ENCODE measurements at regions not wholly inside any gene's neighbourhood (a gene's known extent, or its start where the extent isn't known, plus 50 kb on each side); places are given as distances from the start of the nearest gene placed in this dataset.

DNA sequence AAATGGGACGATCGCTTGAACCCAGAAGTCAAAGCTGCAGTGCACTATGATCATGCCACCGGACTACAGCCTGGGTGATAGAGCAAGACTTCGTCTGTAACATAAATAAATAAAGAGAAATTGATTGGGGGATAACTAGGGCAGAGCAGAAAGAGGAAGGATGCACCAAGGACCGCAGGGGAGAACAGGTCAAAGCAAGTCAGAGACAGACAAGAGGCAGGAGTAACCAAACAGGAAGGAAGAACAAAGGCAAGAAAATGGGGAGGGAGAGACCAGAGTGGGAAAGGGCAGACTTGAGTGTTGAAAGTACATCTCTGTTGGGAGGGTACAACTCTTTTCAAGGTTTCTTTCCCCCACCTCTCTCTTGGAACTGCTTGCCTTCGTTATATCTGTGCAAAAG lies 50.8 kb upstream of the ELK3 start:
- H3K4me3 ChIP-seq (ENCODE audit: low read depth, low read length), result no peak overlapping the region
- DNase-seq (ENCODE audit: low read depth, low spot score), result no peak
- no peak for TF ChIP-seq CTCF (IDR thresholded peaks at IDR 0.05; ENCODE audit: low read depth, low read length)
- in situ Hi-C loops (cut with HindIII; ENCODE audit: low sequenced_read_pairs), result no loop called here

DNA sequence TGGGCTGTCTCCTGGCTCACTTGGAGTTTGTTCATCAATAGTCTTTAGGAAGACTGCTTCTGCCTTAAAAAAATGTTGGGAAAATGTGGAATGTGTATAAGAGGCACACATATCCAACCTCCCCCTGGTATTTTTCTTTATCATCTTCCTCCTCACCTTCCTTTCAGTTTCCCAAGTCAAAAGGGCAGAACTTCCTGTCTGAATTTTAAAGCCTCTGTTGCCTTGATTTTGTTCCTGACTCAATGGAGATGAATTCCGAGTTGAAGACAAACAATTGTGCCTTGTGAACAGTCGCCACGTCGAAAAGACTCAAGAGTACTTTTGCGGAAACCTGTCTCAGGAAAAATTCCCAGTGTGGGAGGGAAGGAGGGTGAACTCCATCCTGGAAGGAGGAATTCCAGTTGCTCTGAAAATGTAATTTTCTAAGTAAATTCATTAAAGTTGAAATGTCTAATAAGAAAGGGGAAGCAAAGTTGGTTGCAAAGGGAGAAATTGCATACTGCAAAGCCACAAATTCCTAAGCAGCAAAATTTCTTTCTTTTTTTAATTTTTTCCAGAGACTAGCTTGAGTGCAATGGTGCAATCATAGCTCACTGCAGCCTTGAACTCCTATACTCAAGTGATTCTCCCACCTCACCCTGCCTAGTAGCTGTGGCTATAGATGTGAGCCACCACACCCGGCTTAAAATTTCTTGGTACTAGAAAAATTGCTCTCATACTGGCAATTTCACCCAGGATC lies 50.2 kb upstream of the ELK3 start:
- in situ Hi-C loops (cut with HindIII; ENCODE audit: low sequenced_read_pairs), result no loop called here
- no peak for TF ChIP-seq CTCF (IDR thresholded peaks at IDR 0.05; ENCODE audit: low read depth, low read length)
- H3K4me3 ChIP-seq (ENCODE audit: low read depth, low read length), result no peak overlapping the region
- no peak for DNase-seq (ENCODE audit: low read depth, low spot score)

Measured in astrocyte of the spinal cord (primary cell).